H1 (cell line): ENCODE measurements at regions not wholly inside any gene's neighbourhood (a gene's known extent, or its start where the extent isn't known, plus 50 kb on each side); places are given as distances from the start of the nearest gene placed in this dataset.

ENCODE experiments used
- HDAC2 ChIP-seq, 2 experiments: fragments of 300-600 bp in 1 of 2; sonication (generic) in 1 of 2; IDR thresholded peaks; 2 replicates each; pipeline ENCODE4 v1.6.1; 2011 to 2012; ENCODE audit warnings: low read depth in 2 of 2, low read length in 2 of 2, mild to moderate bottlenecking in 2 of 2, moderate library complexity in 2 of 2, borderline replicate concordance in 1 of 2, inconsistent platforms in 1 of 2
- RAD21 ChIP-seq, 2 experiments: IDR thresholded peaks in 1 of 2; conservative IDR thresholded peaks in 1 of 2; 2 replicates each; pipeline ENCODE4 v1.6.1; 2011; ENCODE audit warnings: low read depth in 2 of 2, low read length in 2 of 2, improper control_type of control experiment in 1 of 2, inconsistent platforms in 1 of 2, mild to moderate bottlenecking in 1 of 2, moderate library complexity in 1 of 2
- SIN3A ChIP-seq, 2 experiments: IDR thresholded peaks in 1 of 2; conservative IDR thresholded peaks in 1 of 2; 2 replicates each; pipeline ENCODE4 v1.6.1; 2011 to 2012; ENCODE audit warnings: low read length in 2 of 2, improper control_type of control experiment in 1 of 2, low read depth in 1 of 2, mild to moderate bottlenecking in 1 of 2
- TEAD4 ChIP-seq: IDR thresholded peaks from 2 replicates; pipeline ENCODE4 v1.6.1; 2012; ENCODE audit warnings: low read depth, low read length, inconsistent platforms, mixed read lengths

DNA sequence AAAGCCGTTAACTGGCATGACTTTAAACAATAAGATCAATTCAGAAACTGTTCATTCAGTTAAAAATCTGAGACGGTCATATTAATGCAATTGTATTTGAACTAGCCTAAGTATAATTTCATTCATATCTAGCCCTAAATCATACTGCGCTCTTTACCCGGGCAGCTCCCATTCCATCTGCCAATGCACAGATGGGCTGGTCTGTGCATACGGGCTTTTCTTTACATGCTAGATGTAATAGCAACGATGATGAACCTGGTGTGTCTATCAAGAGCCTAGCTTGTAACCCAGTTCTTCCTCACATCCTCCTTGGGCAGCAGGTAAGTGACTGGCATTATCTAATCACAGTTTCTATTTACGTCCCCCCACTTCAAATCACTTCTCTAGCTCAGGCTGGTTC, 631.5 kb upstream of the KLHL29 start (continued):
- no peak for TF ChIP-seq HDAC2 (IDR thresholded peaks at IDR 0.05; ENCODE audit: borderline replicate concordance in 1 of 2, low read depth in 2 of 2, low read length in 2 of 2)
- no peak for TF ChIP-seq TEAD4
- TF ChIP-seq RAD21 (IDR thresholded peaks at IDR 0.05 in 1 of 2, conservative IDR thresholded peaks at IDR 0.05 in 1 of 2; ENCODE audit: low read depth in 2 of 2, low read length in 2 of 2), result no peak
- no peak for TF ChIP-seq SIN3A (conservative IDR thresholded peaks at IDR 0.05 in 1 of 2, IDR thresholded peaks at IDR 0.05 in 1 of 2; ENCODE audit: low read depth in 1 of 2, low read length in 2 of 2)
